Common myeloid progenitor, CD34-positive (primary cell): ENCODE measurements at regions not wholly inside any gene's neighbourhood (a gene's known extent, or its start where the extent isn't known, plus 50 kb on each side); places are given as distances from the start of the nearest gene placed in this dataset.
"Not testable (repeated sequence)": the region's sequence is repeated elsewhere in the genome, so short reads cannot be mapped to it uniquely, and the experiment has no call there.

Source experiments
- CTCF ChIA-PET: fragments of 350-600 bp; sonication (Branson Sonifier 250); formaldehyde crosslinking; loops from one replicate; lab custom pipeline; 2021; ENCODE audit warnings: antibody characterized with exemption; lab: Charles Lee
- POLR2A ChIA-PET: fragments of 350-600 bp; sonication (Branson Sonifier 250); formaldehyde crosslinking; loops from one replicate; lab custom pipeline; 2021; ENCODE audit warnings: antibody characterized with exemption; lab: Charles Lee
- DNase-seq, 3 donors: peaks; one replicate each; pipeline versions ENCODE4 v3.0.0 to v3.0.0-alpha.2; 2013
- H3K27ac ChIP-seq, 2 experiments: 1 replicate in 1 of 2; 2 replicates in 1 of 2; pipeline ENCODE4 v1.7.0; 2013; ENCODE audit warnings: inconsistent platforms in 2 of 2, low read length in 2 of 2, mild to moderate bottlenecking in 2 of 2, low read depth in 1 of 2, moderate library complexity in 1 of 2; ENCODE audit not compliant: severe bottlenecking in 2 of 2, insufficient read depth in 1 of 2, poor library complexity in 1 of 2
- H3K27me3 ChIP-seq, 5 experiments: replicated peaks in 2 of 5; 1 replicate in 3 of 5; 2 replicates in 2 of 5; pipeline versions ENCODE4 v1.6.1 to v1.7.0; 2013; ENCODE audit warnings: low read length in 4 of 5, mild to moderate bottlenecking in 2 of 5, moderate library complexity in 2 of 5, inconsistent platforms in 1 of 5; ENCODE audit not compliant: insufficient read depth in 5 of 5, control insufficient read depth in 4 of 5
- H3K36me3 ChIP-seq, 4 experiments: 1 replicate in 2 of 4; 2 replicates in 2 of 4; pipeline versions ENCODE4 v1.6.1 to v1.7.0; 2013; ENCODE audit warnings: low read length in 3 of 4, control low read depth in 1 of 4, mild to moderate bottlenecking in 1 of 4; ENCODE audit not compliant: control insufficient read depth in 4 of 4, insufficient read depth in 4 of 4
- H3K4me1 ChIP-seq, 4 experiments: 1 replicate in 3 of 4; 2 replicates in 1 of 4; pipeline versions ENCODE4 v1.6.1 to v1.7.1; 2013; ENCODE audit warnings: low read length in 3 of 4, mild to moderate bottlenecking in 3 of 4, control low read depth in 1 of 4, inconsistent platforms in 1 of 4, moderate library complexity in 1 of 4; ENCODE audit not compliant: control insufficient read depth in 4 of 4, insufficient read depth in 4 of 4; ENCODE audit errors: control extremely low read depth in 1 of 4
- H3K4me3 ChIP-seq, 7 experiments: 1 replicate in 4 of 7; 2 replicates in 3 of 7; pipeline versions ENCODE4 v1.5.1 to v1.7.0; 2013; ENCODE audit warnings: mild to moderate bottlenecking in 7 of 7, low read length in 6 of 7, moderate library complexity in 6 of 7, inconsistent platforms in 2 of 7, low read depth in 2 of 7, control low read depth in 1 of 7; ENCODE audit not compliant: insufficient read depth in 4 of 7, control insufficient read depth in 1 of 7; ENCODE audit errors: extremely low read depth in 1 of 7
- H3K9me3 ChIP-seq, 5 experiments: 1 replicate in 4 of 5; 2 replicates in 1 of 5; pipeline versions ENCODE4 v1.6.1 to v1.7.1; 2013; ENCODE audit warnings: low read length in 4 of 5, mild to moderate bottlenecking in 2 of 5, inconsistent platforms in 1 of 5, low read depth in 1 of 5, moderate library complexity in 1 of 5; ENCODE audit not compliant: control insufficient read depth in 4 of 5, insufficient read depth in 2 of 5; ENCODE audit errors: control extremely low read depth in 1 of 5
- WGBS: methylation state at CpG from one replicate; pipeline ENCODE4 v1.1.5; 2013; ENCODE audit not compliant: insufficient coverage; 5-methylcytosine and 5-hydroxymethylcytosine counted together

- POLR2A ChIA-PET = no interaction called here
- CTCF ChIA-PET = no interaction called here
- H3K4me1 ChIP-seq = no peaks in the 10 kb centered on the region
- no peak overlapping the region for H3K27ac ChIP-seq
- H3K36me3 ChIP-seq = no peaks in the 10 kb centered on the region
- no peaks in the 10 kb centered on the region for H3K27me3 ChIP-seq
- DNase-seq = no peak
- no peaks in the 10 kb centered on the region for H3K9me3 ChIP-seq
- no peak overlapping the region for H3K4me3 ChIP-seq
Measured at GRCh38 chr6:74181471-74181870, 485.5 kb downstream of the CD109 start.

GRCh38 chr6:74177506-74177905 is 481.5 kb downstream of the CD109 start:
- H3K36me3 ChIP-seq = no peaks in the 10 kb centered on the region
- ChIA-PET POLR2A (no interaction called here), CTCF (no interaction called here)
- H3K9me3 ChIP-seq = no peaks in the 10 kb centered on the region
- H3K4me3 ChIP-seq = no peak overlapping the region
- H3K4me1 ChIP-seq = no peaks in the 10 kb centered on the region
- H3K27ac ChIP-seq = no peak overlapping the region
- H3K27me3 ChIP-seq = peaks cover 0 to 2% (median 0%) of the 10 kb centered on the region in 5 experiments
- no peak for DNase-seq
- WGBS = 81% methylated on average over 3 of the region's 4 CpGs

GRCh38 chr6:74170550-74170949 is 474.5 kb downstream of the CD109 start:
- H3K36me3 ChIP-seq, H3K27me3 ChIP-seq, H3K4me3 ChIP-seq, H3K4me1 ChIP-seq, DNase-seq, H3K9me3 ChIP-seq, CTCF ChIA-PET, POLR2A ChIA-PET, H3K27ac ChIP-seq: not testable (repeated sequence)
- WGBS = no CpG with 5 or more reads among the region's 2 CpGs

GRCh38 chr6:74170118-74170517 is 474.1 kb downstream of the CD109 start:
- no peak overlapping the region for H3K27ac ChIP-seq
- H3K4me1 ChIP-seq = no peaks in the 10 kb centered on the region
- DNase-seq = no peak
- WGBS = 63% methylated on average over 2 of the region's 2 CpGs
- no peaks in the 10 kb centered on the region for H3K36me3 ChIP-seq
- no peaks in the 10 kb centered on the region for H3K27me3 ChIP-seq
- POLR2A ChIA-PET = no interaction called here
- CTCF ChIA-PET = no interaction called here
- no peak overlapping the region for H3K4me3 ChIP-seq
- no peaks in the 10 kb centered on the region for H3K9me3 ChIP-seq

DNA sequence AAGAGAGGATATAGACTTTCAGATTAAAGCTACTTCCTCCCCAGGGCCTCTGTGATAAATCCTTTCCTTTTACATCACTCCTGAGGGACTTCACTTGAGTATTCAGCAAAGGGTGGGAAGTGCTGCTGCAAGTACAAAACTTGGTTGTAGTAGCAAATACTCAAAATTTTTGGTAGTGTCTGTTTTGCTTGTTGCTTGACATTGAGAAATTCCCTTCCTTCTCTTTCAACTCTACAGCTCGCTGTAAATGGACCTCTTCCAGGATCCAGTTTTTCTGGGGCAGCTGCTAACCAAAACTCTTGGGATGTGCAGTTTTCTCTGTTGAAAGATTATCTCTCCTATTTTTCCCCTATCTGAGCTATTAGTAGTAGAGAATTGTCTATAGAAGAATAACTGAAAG is 472.0 kb downstream of the CD109 start:
- H3K36me3 ChIP-seq = no peaks in the 10 kb centered on the region
- CTCF ChIA-PET = interaction anchor here (0.6 kb wide), 1 partner anchor 1624 kb away, joined by 3 read pairs; no protein-coding TSS in a partner anchor
- no CpG with 5 or more reads among the region's 1 CpG for WGBS

DNA sequence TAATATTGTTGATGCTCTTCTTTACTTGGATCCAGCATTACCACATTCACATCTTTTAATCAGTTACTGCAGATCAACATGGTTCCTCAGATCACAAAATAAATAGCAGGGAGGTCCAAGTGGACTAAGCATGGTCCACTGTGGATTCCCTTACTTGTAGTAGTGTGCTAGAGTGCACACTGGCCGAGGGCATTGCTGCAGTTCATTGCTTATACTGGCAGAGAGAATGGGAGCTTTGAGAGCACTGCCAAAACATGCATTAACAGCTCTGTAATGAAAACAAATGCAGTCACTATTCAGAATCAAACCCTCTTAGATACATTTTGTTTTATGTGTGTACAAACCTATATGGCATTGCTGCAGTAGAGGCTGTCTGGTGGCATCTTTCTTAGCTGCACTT is 471.5 kb downstream of the CD109 start:
- 88% methylated on average over 1 of the region's 1 CpG for WGBS
- H3K9me3 ChIP-seq = no peaks in the 10 kb centered on the region

More for the DNA sequence above, 472.0 kb downstream of the CD109 start:
- H3K9me3 ChIP-seq = no peaks in the 10 kb centered on the region
- no peak overlapping the region for H3K4me3 ChIP-seq
- no peaks in the 10 kb centered on the region for H3K27me3 ChIP-seq
- DNase-seq = no peak
- no peaks in the 10 kb centered on the region for H3K4me1 ChIP-seq
- H3K27ac ChIP-seq = no peak overlapping the region
- POLR2A ChIA-PET = no interaction called here

GRCh38 chr6:74166849-74167248 is 470.8 kb downstream of the CD109 start:
- H3K27me3 ChIP-seq = no peaks in the 10 kb centered on the region
- H3K4me1 ChIP-seq = no peaks in the 10 kb centered on the region
- no CpG with 5 or more reads among the region's 2 CpGs for whole genome bisulfite sequencing
- no peaks in the 10 kb centered on the region for H3K9me3 ChIP-seq
- H3K4me3 ChIP-seq = no peak overlapping the region
- no peak overlapping the region for H3K27ac ChIP-seq
- no peak for DNase-seq
- no peaks in the 10 kb centered on the region for H3K36me3 ChIP-seq
- ChIA-PET POLR2A (no interaction called here), CTCF (no interaction called here)

More for the DNA sequence above, 471.5 kb downstream of the CD109 start:
- H3K27ac ChIP-seq = no peak overlapping the region
- CTCF ChIA-PET = no interaction called here
- no peak for DNase-seq
- H3K4me3 ChIP-seq = no peak overlapping the region
- POLR2A ChIA-PET = no interaction called here
- H3K4me1 ChIP-seq = no peaks in the 10 kb centered on the region
- no peaks in the 10 kb centered on the region for H3K27me3 ChIP-seq
- H3K36me3 ChIP-seq = no peaks in the 10 kb centered on the region
